HEK293 (cell line): ENCODE measurements at regions not wholly inside any gene's neighbourhood (a gene's known extent, or its start where the extent isn't known, plus 50 kb on each side); places are given as distances from the start of the nearest gene placed in this dataset.

Source experiments
- CTCF ChIP-seq: fragments of 450-650 bp; formaldehyde crosslinking; IDR thresholded peaks from 2 replicates; pipeline ENCODE4 v1.5.1; 2016; ENCODE audit warnings: missing biosample characterization, missing genetic modification characterization
- PBX3 ChIP-seq: sonication (generic); formaldehyde crosslinking; IDR thresholded peaks from 2 replicates; pipeline ENCODE4 v1.8.1; 2022; ENCODE audit warnings: mild to moderate bottlenecking, moderate library complexity, missing genetic modification reagents
- ZNF140 ChIP-seq: fragments of 450-650 bp; formaldehyde crosslinking; IDR thresholded peaks from 2 replicates; pipeline ENCODE4 v1.5.1; 2016; ENCODE audit warnings: missing biosample characterization, missing genetic modification characterization
- ZNF37A ChIP-seq: fragments of 450-650 bp; IDR thresholded peaks from 2 replicates; pipeline ENCODE4 v1.5.1; 2018; ENCODE audit warnings: missing biosample characterization, missing genetic modification characterization
- ZNF549 ChIP-seq: fragments of 450-650 bp; IDR thresholded peaks from 2 replicates; pipeline ENCODE4 v1.5.1; 2018; ENCODE audit warnings: missing biosample characterization, missing genetic modification characterization, mild to moderate bottlenecking, inconsistent platforms, moderate library complexity
- ZXDB ChIP-seq: fragments of 450-650 bp; formaldehyde crosslinking; IDR thresholded peaks from 2 replicates; pipeline ENCODE4 v1.5.1; 2016; ENCODE audit warnings: missing biosample characterization, missing genetic modification characterization

GRCh38 chr11:44387415-44387814 is 77.5 kb upstream of the ALX4 start:
- TF ChIP-seq CTCF (no peak), ZNF140 (tag by site-specific recombination) (no peak), ZNF549 (tag by site-specific recombination) (no peak), ZNF37A (tag by site-specific recombination) (no peak), ZXDB (tag by site-specific recombination) (no peak), PBX3 (CRISPR knock-in tag) (no peak)
